Fibroblast of lung (primary cell): ENCODE measurements at regions not wholly inside any gene's neighbourhood (a gene's known extent, or its start where the extent isn't known, plus 50 kb on each side); places are given as distances from the start of the nearest gene placed in this dataset.
"Not testable (repeated sequence)": the region's sequence is repeated elsewhere in the genome, so short reads cannot be mapped to it uniquely, and the experiment has no call there.

ENCODE experiments used
- EZH2 ChIP-seq: IDR thresholded peaks from 2 replicates; pipeline ENCODE4 v1.5.1; 2012; ENCODE audit warnings: low read length, control low read depth, mild to moderate bottlenecking; ENCODE audit errors: missing control alignments
- TF ChIP-seq, protein P1 (sequence below), 2 donors: IDR thresholded peaks in 1 of 2; conservative IDR thresholded peaks in 1 of 2; 1 replicate in 1 of 2; 2 replicates in 1 of 2; pipeline ENCODE4 v1.5.1; 2011 to 2012; ENCODE audit warnings: low read length in 2 of 2, control low read depth in 1 of 2, inconsistent platforms in 1 of 2, low read depth in 1 of 2, mild to moderate bottlenecking in 1 of 2

DNA sequence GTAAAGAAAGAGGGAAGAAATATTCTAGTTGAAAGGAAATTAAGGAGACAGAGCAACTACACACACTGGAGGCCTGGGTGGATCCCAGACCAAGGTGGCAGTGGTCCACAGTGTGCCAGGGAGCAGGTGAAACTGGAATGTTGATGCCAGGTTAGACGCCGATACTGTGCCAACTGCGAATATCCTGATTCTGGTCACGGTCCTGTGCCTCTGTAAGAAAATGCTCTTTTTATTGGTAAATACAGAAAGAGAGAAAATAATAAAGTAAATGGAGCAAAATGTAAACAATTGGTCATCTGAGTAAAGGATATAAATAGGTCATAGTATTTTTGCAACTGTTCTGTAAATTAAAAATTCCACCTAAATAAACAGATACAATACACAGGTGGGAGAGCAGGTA, 131.1 kb downstream of the ATP6V0E2 start:
- TF ChIP-seq, protein P1, sequence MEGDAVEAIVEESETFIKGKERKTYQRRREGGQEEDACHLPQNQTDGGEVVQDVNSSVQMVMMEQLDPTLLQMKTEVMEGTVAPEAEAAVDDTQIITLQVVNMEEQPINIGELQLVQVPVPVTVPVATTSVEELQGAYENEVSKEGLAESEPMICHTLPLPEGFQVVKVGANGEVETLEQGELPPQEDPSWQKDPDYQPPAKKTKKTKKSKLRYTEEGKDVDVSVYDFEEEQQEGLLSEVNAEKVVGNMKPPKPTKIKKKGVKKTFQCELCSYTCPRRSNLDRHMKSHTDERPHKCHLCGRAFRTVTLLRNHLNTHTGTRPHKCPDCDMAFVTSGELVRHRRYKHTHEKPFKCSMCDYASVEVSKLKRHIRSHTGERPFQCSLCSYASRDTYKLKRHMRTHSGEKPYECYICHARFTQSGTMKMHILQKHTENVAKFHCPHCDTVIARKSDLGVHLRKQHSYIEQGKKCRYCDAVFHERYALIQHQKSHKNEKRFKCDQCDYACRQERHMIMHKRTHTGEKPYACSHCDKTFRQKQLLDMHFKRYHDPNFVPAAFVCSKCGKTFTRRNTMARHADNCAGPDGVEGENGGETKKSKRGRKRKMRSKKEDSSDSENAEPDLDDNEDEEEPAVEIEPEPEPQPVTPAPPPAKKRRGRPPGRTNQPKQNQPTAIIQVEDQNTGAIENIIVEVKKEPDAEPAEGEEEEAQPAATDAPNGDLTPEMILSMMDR (conservative IDR thresholded peaks at IDR 0.05 in 1 of 2, IDR thresholded peaks at IDR 0.05 in 1 of 2; ENCODE audit: low read depth in 1 of 2, low read length in 2 of 2): not testable (repeated sequence)
- not testable (repeated sequence) for TF ChIP-seq EZH2
